ENCODE measurements at regions not wholly inside any gene's neighbourhood (a gene's known extent, or its start where the extent isn't known, plus 50 kb on each side); places are given as distances from the start of the nearest gene placed in this dataset.

DNA sequence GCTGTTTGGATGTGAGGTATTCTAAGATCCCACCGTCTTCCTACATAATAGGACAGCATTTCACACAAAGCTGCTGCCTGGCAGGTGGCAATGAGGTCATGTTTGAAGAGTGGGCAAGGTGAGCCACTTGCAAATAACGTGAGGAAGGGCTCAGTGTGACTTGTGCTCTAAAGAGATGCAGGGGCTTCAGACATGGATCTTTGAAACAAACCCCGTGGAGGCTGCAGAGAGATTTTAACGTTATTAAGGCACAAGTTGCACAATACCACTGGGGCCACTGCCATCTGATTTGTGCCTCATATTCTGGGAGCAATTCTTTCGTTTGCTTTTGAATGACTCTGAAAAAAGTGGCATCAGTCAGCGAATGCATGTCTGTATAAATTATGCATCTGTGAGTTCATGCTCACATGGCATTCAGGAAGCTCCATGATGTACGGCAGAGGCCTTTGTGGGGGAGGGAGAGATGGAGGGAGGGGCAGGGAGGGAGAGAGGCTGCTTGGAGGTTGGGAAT lies 362.0 kb downstream of the SOX11 start:
- no peak for ATAC-seq
- Histone ChIP-seq H3K27me3 (no peaks in the 10 kb centered on the region), H3K4me3 (no peak overlapping the region), H3K9me3 (no peaks in the 10 kb centered on the region), H3K27ac (no peak overlapping the region), H3K36me3 (no peaks in the 10 kb centered on the region), H3K4me1 (no peaks in the 10 kb centered on the region)
- DNase-seq = no peak
- 16% methylated on average over 7 of the region's 7 CpGs for WGBS (ENCODE audit: insufficient coverage, low coverage, low lambda C conversion rate, missing lambda C conversion rate)
- intact Hi-C loops (cut with DNase I) = no loop called here
- no peak for TF ChIP-seq POLR2A (IDR thresholded peaks at IDR 0.05)
- TF ChIP-seq, protein P1, sequence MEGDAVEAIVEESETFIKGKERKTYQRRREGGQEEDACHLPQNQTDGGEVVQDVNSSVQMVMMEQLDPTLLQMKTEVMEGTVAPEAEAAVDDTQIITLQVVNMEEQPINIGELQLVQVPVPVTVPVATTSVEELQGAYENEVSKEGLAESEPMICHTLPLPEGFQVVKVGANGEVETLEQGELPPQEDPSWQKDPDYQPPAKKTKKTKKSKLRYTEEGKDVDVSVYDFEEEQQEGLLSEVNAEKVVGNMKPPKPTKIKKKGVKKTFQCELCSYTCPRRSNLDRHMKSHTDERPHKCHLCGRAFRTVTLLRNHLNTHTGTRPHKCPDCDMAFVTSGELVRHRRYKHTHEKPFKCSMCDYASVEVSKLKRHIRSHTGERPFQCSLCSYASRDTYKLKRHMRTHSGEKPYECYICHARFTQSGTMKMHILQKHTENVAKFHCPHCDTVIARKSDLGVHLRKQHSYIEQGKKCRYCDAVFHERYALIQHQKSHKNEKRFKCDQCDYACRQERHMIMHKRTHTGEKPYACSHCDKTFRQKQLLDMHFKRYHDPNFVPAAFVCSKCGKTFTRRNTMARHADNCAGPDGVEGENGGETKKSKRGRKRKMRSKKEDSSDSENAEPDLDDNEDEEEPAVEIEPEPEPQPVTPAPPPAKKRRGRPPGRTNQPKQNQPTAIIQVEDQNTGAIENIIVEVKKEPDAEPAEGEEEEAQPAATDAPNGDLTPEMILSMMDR (IDR thresholded peaks at IDR 0.05) = no peak

GRCh38 chr2:6060992-6061663 lies 368.9 kb downstream of the SOX11 start:
- DNase-seq = no peak
- H3K27me3 ChIP-seq = no peaks in the 10 kb centered on the region
- H3K36me3 ChIP-seq = no peaks in the 10 kb centered on the region
- 55% methylated on average over 5 of the region's 5 CpGs for WGBS (ENCODE audit: insufficient coverage, low coverage, low lambda C conversion rate, missing lambda C conversion rate)
- no peaks in the 10 kb centered on the region for H3K4me1 ChIP-seq
- H3K27ac ChIP-seq = no peak overlapping the region
- no peak for TF ChIP-seq POLR2A (IDR thresholded peaks at IDR 0.05)
- TF ChIP-seq, protein P1 (IDR thresholded peaks at IDR 0.05) = no peak
- no peak overlapping the region for H3K4me3 ChIP-seq
- ATAC-seq = no peak
- H3K9me3 ChIP-seq = no peaks in the 10 kb centered on the region
- intact Hi-C loops (cut with DNase I) = no loop called here

- Histone ChIP-seq H3K9me3 (no peaks in the 10 kb centered on the region), H3K27ac (no peak overlapping the region), H3K36me3 (no peaks in the 10 kb centered on the region), H3K4me3 (no peak overlapping the region), H3K27me3 (no peaks in the 10 kb centered on the region), H3K4me1 (no peaks in the 10 kb centered on the region)
- TF ChIP-seq, protein P1 (IDR thresholded peaks at IDR 0.05) = no peak
- no peak for TF ChIP-seq POLR2A (IDR thresholded peaks at IDR 0.05)
- intact Hi-C loops (cut with DNase I) = no loop called here
- WGBS (ENCODE audit: insufficient coverage, low coverage, low lambda C conversion rate, missing lambda C conversion rate) = 64% methylated on average over 2 of the region's 2 CpGs
- ATAC-seq (no peak), DNase-seq (no peak)
These were observed 372.6 kb downstream of the SOX11 start for GRCh38 chr2:6064757-6065156.

DNA sequence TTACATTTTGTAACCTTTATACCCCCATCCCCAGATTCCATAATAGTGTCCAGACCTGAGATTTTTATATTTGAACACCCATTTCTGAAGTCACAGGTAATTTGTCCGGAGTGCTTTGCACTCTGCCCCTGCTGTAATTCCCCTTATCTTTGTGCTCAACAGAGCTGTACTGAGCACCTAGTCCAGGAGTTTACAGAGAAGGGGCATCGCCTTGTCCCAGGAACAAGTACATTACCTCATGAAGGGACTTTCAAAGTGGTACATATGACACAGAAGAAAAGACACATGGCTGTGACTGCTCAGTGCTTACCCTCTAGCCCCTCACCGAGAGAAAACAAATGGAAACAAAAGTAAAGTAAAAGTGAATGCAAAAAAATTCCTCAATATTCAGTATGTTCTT lies 373.5 kb downstream of the SOX11 start:
- H3K9me3 ChIP-seq = no peaks in the 10 kb centered on the region
- H3K27ac ChIP-seq = no peak overlapping the region
- no peak for ATAC-seq
- intact Hi-C loops (cut with DNase I) = no loop called here
- no peaks in the 10 kb centered on the region for H3K27me3 ChIP-seq
- H3K4me3 ChIP-seq = no peak overlapping the region
- H3K36me3 ChIP-seq = no peaks in the 10 kb centered on the region
- TF ChIP-seq, protein P1 (IDR thresholded peaks at IDR 0.05) = no peak
- TF ChIP-seq POLR2A (IDR thresholded peaks at IDR 0.05) = no peak
- DNase-seq = no peak
- no peaks in the 10 kb centered on the region for H3K4me1 ChIP-seq
- 47% methylated on average over 3 of the region's 3 CpGs for WGBS (ENCODE audit: insufficient coverage, low coverage, low lambda C conversion rate, missing lambda C conversion rate)

Measured in right lobe of liver (tissue), 6 donors.